GM12891 (cell line): ENCODE measurements at regions not wholly inside any gene's neighbourhood (a gene's known extent, or its start where the extent isn't known, plus 50 kb on each side); places are given as distances from the start of the nearest gene placed in this dataset.
"Not testable (repeated sequence)": the region's sequence is repeated elsewhere in the genome, so short reads cannot be mapped to it uniquely, and the experiment has no call there.

Experiments used
- DNase-seq: peaks from one replicate; pipeline ENCODE4 v3.0.0; 2011; ENCODE audit warnings: low spot score; ENCODE audit not compliant: insufficient read length
- FAIRE-seq: peaks from 2 replicates; lab custom pipeline; 2011; peaks lifted over from hg19 to GRCh38; lab: Jason Lieb, UNC
- PAX5 ChIP-seq: IDR thresholded peaks from 2 replicates; pipeline ENCODE4 v1.6.1; 2011; ENCODE audit warnings: low read length, moderate library complexity, mild to moderate bottlenecking; ENCODE audit not compliant: insufficient read depth, severe bottlenecking
- POLR2A ChIP-seq: IDR thresholded peaks from 2 replicates; pipeline ENCODE4 v1.6.1; 2011; ENCODE audit warnings: low read depth, low read length, control low read depth
- POLR2AphosphoS5 ChIP-seq: IDR thresholded peaks from 2 replicates; pipeline ENCODE4 v1.6.1; 2011; ENCODE audit warnings: low read depth, low read length, control low read depth
- POU2F2 ChIP-seq: IDR thresholded peaks from 2 replicates; pipeline ENCODE4 v1.6.1; 2011; ENCODE audit warnings: low read depth, mild to moderate bottlenecking, control low read depth, low read length, moderate library complexity
- SPI1 ChIP-seq: IDR thresholded peaks from 2 replicates; pipeline ENCODE4 v1.6.1; 2011; ENCODE audit warnings: low read depth, low read length, control low read depth
- TAF1 ChIP-seq: IDR thresholded peaks from 2 replicates; pipeline ENCODE4 v1.6.1; 2011; ENCODE audit warnings: low read depth, low read length, control low read depth

DNA sequence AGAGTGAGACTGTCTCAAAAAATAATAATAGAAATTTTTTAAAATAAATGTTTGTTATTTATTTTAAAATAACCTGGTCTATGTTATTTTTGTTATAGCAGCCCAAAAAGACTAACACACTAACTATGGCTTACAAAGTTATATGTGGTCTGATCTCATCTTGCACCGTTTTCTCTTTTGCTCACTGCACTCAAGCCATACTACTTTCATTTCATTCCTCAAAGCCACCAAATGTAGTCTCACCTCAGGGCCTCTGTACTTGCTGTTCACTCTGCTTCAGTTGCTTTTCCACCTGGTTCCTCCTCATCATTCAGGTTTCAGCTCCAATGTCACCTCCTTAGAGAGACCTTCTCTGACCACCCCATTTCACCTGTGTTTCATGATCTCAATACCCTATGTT is 55.2 kb upstream of the MDM1 start:
- FAIRE-seq (no peak), DNase-seq (no peak)
- TF ChIP-seq POU2F2 (no peak), PAX5 (no peak), SPI1 (no peak), POLR2AphosphoS5 (no peak), POLR2A (no peak), TAF1 (no peak)

DNA sequence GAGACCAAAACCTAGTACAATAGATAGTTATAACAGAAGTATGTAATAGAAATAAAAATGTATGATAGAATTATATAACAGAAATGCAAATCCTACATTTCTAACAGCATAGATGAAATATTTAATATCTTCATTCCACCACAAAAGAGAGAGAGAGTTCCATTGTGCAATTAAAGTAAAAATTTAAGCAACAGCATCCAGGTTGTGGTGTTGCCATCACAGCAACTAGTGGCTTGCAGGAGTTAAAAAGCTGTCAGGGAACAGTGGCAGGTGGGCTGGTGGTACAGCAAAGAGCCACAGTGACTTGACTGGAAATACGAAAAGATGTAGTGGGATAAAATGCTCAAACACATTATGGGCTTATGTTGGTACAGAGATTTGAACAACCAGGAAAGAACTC is 57.1 kb upstream of the MDM1 start:
- no peak for DNase-seq
- FAIRE-seq = no peak

DNA sequence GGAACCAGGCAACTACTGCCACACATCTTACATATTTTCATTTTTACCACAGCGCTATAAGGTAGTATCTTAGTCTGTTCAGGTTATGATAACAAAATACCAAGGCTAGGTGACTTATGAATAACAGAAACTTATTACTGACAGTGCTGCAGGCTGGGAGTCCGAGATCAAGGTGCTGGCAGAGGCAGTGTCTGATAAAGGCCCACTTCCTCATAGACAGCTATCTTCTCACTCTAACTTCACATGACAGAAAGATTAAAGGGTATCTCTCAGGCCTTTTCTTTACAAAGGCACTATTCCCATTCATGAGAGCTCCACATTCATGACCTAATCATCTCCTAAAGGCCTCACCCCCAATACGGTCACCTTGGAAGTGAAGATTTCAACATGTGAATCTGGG is 59.8 kb upstream of the MDM1 start:
- DNase-seq = no peak
- TF ChIP-seq PAX5 = no peak
- TF ChIP-seq SPI1 = peak; percentile 39
- FAIRE-seq = no peak

More for the DNA sequence above, 57.1 kb upstream of the MDM1 start:
- TF ChIP-seq SPI1 (no peak), POLR2A (no peak), PAX5 (no peak), TAF1 (no peak), POU2F2 (no peak), POLR2AphosphoS5 (no peak)

DNA sequence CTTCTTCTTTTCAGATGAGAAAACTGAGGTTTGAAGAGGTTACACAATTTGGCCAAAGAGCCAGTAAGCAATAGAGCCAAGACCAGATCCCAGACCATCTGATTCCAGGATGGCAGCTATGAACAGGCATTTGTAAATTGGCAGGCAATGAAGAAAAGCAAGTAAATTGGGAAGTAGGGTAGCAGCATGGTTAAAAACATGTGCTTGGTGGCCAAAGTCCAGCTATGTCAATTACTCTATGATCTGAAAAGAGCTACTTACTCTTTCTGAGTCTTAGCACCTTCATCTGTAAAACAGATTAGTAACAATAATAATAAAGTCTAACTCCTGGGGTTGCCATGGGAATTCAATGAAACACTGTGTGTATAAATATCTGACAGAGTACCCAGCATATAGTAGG is 60.2 kb upstream of the MDM1 start:
- no peak for TF ChIP-seq POLR2A
- TF ChIP-seq PAX5 = no peak
- no peak for TF ChIP-seq POU2F2
- no peak for TF ChIP-seq SPI1
- no peak for TF ChIP-seq TAF1
- TF ChIP-seq POLR2AphosphoS5 = no peak
- FAIRE-seq = peak; percentile 23

GRCh38 chr12:68393417-68393816 is 61.3 kb upstream of the MDM1 start:
- peak; percentile 9 for FAIRE-seq
- TF ChIP-seq TAF1 = no peak
- no peak for TF ChIP-seq POLR2AphosphoS5
- TF ChIP-seq SPI1 = no peak
- TF ChIP-seq POLR2A = no peak
- no peak for TF ChIP-seq PAX5
- no peak for TF ChIP-seq POU2F2
- DNase-seq = no peak

More for the DNA sequence above, 60.2 kb upstream of the MDM1 start:
- DNase-seq = no peak

GRCh38 chr12:68397566-68398158 is 65.5 kb upstream of the MDM1 start:
- TF ChIP-seq TAF1 (no peak), POLR2A (no peak), POLR2AphosphoS5 (no peak), POU2F2 (no peak), PAX5 (no peak), SPI1 (no peak)
- no peak for FAIRE-seq
- no peak for DNase-seq

GRCh38 chr12:68398689-68399088 is 66.5 kb upstream of the MDM1 start:
- FAIRE-seq, DNase-seq: not testable (repeated sequence)

GRCh38 chr12:68400226-68400829 is 68.2 kb upstream of the MDM1 start:
- TF ChIP-seq POU2F2 (no peak), PAX5 (no peak), POLR2AphosphoS5 (no peak), TAF1 (no peak), SPI1 (no peak), POLR2A (no peak)
- FAIRE-seq (no peak), DNase-seq (no peak)

- DNase-seq (no peak), FAIRE-seq (no peak)
- TF ChIP-seq POLR2AphosphoS5 (no peak), TAF1 (no peak), POLR2A (no peak), PAX5 (no peak), SPI1 (no peak), POU2F2 (no peak)
These were observed 70.3 kb upstream of the MDM1 start for GRCh38 chr12:68402422-68402821.

DNA sequence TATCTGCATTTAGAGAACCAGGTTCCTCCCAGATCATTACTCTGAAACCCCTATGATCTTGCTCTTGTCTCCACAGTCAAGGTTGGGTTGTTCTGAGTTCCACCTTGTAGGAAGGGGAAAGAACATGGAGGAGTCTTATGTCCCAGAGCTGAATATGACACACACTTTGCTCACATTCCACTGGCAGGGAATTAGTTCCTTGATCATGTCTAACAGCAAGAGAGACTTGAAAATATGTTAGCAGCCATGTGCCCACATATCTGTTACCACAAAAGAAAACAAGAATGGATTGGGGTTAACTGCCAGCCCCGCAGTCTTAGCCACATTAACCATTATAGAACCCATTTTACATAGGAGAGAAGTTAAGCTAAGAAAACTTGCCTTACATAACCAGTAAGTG is 71.1 kb upstream of the MDM1 start:
- TF ChIP-seq POU2F2 (no peak), POLR2A (no peak), PAX5 (no peak), TAF1 (no peak), POLR2AphosphoS5 (no peak), SPI1 (no peak)
- FAIRE-seq (peak; percentile 23), DNase-seq (no peak)
